Stimulated activated CD8-positive, alpha-beta memory T cell treated with anti-CD3 and anti-CD28 coated beads, Interleukin-15, amount 100 ng/mL, for 1 hour (primary cell): ENCODE measurements at regions not wholly inside any gene's neighbourhood (a gene's known extent, or its start where the extent isn't known, plus 50 kb on each side); places are given as distances from the start of the nearest gene placed in this dataset.

Source experiments
- DNase-seq: peaks from one replicate; pipeline ENCODE4 v3.0.0-alpha.2; 2020; ENCODE audit warnings: low read depth

- no peak for DNase-seq
Observed at GRCh38 chr16:72271699-72272240, 99.8 kb upstream of the PMFBP1 start.

GRCh38 chr16:72270531-72270930 lies 98.6 kb upstream of the PMFBP1 start:
- DNase-seq: no peak

GRCh38 chr16:72266836-72267235 lies 94.9 kb upstream of the PMFBP1 start:
- no peak for DNase-seq

- DNase-seq: no peak
Observed at GRCh38 chr16:72264771-72265170, 92.8 kb upstream of the PMFBP1 start.

- no peak for DNase-seq
Observed at GRCh38 chr16:72262711-72263110, 90.8 kb upstream of the PMFBP1 start.

- DNase-seq: no peak
Observed at GRCh38 chr16:72261127-72261526, 89.2 kb upstream of the PMFBP1 start.

- no peak for DNase-seq
Observed at GRCh38 chr16:72256398-72257066, 84.6 kb upstream of the PMFBP1 start.

- no peak for DNase-seq
Observed at GRCh38 chr16:72255786-72256185, 83.8 kb upstream of the PMFBP1 start.

- no peak for DNase-seq
Observed at GRCh38 chr16:72247821-72248253, 75.9 kb upstream of the PMFBP1 start.

- no peak for DNase-seq
Observed at GRCh38 chr16:72246423-72246822, 74.5 kb upstream of the PMFBP1 start.

- DNase-seq: no peak
Observed at GRCh38 chr16:72244853-72245252, 72.9 kb upstream of the PMFBP1 start.

GRCh38 chr16:72243621-72244020 lies 71.7 kb upstream of the PMFBP1 start:
- DNase-seq: no peak

- no peak for DNase-seq
Observed at GRCh38 chr16:72242757-72243156, 70.8 kb upstream of the PMFBP1 start.

- no peak for DNase-seq
Observed at GRCh38 chr16:72241930-72242329, 70.0 kb upstream of the PMFBP1 start.

- no peak for DNase-seq
Observed at GRCh38 chr16:72241008-72241407, 69.1 kb upstream of the PMFBP1 start.

- DNase-seq: no peak
Observed at GRCh38 chr16:72240466-72240865, 68.5 kb upstream of the PMFBP1 start.

GRCh38 chr16:72236866-72237265 lies 64.9 kb upstream of the PMFBP1 start:
- no peak for DNase-seq

GRCh38 chr16:72234387-72234786 lies 62.4 kb upstream of the PMFBP1 start:
- no peak for DNase-seq

- no peak for DNase-seq
Observed at GRCh38 chr16:72228014-72228413, 56.1 kb upstream of the PMFBP1 start.

GRCh38 chr16:72226136-72226535 lies 54.2 kb upstream of the PMFBP1 start:
- no peak for DNase-seq

- no peak for DNase-seq
Observed at GRCh38 chr16:72224260-72224768, 52.4 kb upstream of the PMFBP1 start.

- DNase-seq: no peak
Observed at GRCh38 chr16:72222503-72222902, 50.5 kb upstream of the PMFBP1 start.
